Left ventricle myocardium inferior (tissue), 1 donor: ENCODE measurements at regions not wholly inside any gene's neighbourhood (a gene's known extent, or its start where the extent isn't known, plus 50 kb on each side); places are given as distances from the start of the nearest gene placed in this dataset.

Experiments used
- DNase-seq: peaks from one replicate; pipeline ENCODE4 v3.0.0-alpha.2; 2020
- H3K27ac ChIP-seq: fragments of 200-600 bp; replicated peaks from 2 replicates; pipeline ENCODE4 v1.8.0; 2021
- H3K27me3 ChIP-seq: fragments of 200-600 bp; 2 replicates; pipeline ENCODE4 v1.8.0; 2021; ENCODE audit warnings: low read depth
- H3K36me3 ChIP-seq: fragments of 200-600 bp; 2 replicates; pipeline ENCODE4 v1.8.0; 2021
- H3K4me1 ChIP-seq: fragments of 200-600 bp; 2 replicates; pipeline ENCODE4 v1.8.0; 2021
- H3K4me3 ChIP-seq: fragments of 200-600 bp; 2 replicates; pipeline ENCODE4 v1.8.0; 2021; ENCODE audit warnings: mild to moderate bottlenecking, moderate library complexity
- H3K9me3 ChIP-seq: fragments of 200-600 bp; replicated peaks from 2 replicates; pipeline ENCODE4 v1.8.0; 2021
- intact Hi-C: fragments of 100-400 bp; cut with micrococcal nuclease; formaldehyde crosslinking; loops from one replicate; pipeline ENCODE4 v1.11.0; 2022
- TF ChIP-seq, protein P1 (sequence below): fragments of 200-600 bp; IDR thresholded peaks from 2 replicates; pipeline ENCODE4 v1.8.0; 2021; ENCODE audit warnings: antibody characterized with exemption, mild to moderate bottlenecking, borderline replicate concordance
- donor health status: DM: no; HTN: yes; CAD: no; lungs with severe emphysema.

DNA sequence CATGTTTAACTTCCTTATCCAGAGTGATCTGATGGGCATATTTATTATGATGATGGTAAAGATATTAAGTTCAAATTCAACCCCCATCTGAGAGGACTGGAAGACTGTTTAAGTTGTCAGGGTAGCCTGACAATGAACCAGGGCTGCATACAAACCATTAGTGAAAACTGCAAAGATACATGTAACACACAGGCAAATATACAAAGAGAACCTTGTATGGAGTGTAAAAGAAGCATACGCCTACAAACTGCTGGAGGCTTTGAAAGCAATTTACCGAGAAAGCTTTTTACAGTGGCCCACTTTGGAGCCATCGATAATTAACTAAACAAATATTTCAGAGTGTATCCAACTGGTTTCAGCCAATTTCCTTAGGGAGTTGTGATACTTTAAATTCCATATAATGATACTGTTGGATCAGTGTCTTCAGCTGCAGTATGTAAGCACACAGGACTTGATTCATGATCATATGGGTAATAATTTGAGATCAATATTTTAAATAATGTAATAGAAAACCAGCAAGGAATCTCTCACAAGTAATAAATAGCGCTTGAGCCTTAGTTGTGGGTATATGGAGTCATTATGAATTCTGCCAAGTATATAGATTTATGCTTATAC lies 231.5 kb upstream of the SPRY2 start:
- Histone ChIP-seq H3K4me1 (peaks cover 23% of the 10 kb centered on the region), H3K27ac (no peak overlapping the region), H3K27me3 (no peaks in the 10 kb centered on the region), H3K4me3 (no peak overlapping the region), H3K9me3 (no peaks in the 10 kb centered on the region), H3K36me3 (no peaks in the 10 kb centered on the region)
- TF ChIP-seq, protein P1, sequence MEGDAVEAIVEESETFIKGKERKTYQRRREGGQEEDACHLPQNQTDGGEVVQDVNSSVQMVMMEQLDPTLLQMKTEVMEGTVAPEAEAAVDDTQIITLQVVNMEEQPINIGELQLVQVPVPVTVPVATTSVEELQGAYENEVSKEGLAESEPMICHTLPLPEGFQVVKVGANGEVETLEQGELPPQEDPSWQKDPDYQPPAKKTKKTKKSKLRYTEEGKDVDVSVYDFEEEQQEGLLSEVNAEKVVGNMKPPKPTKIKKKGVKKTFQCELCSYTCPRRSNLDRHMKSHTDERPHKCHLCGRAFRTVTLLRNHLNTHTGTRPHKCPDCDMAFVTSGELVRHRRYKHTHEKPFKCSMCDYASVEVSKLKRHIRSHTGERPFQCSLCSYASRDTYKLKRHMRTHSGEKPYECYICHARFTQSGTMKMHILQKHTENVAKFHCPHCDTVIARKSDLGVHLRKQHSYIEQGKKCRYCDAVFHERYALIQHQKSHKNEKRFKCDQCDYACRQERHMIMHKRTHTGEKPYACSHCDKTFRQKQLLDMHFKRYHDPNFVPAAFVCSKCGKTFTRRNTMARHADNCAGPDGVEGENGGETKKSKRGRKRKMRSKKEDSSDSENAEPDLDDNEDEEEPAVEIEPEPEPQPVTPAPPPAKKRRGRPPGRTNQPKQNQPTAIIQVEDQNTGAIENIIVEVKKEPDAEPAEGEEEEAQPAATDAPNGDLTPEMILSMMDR = no peak
- intact Hi-C loops = no loop called here
- DNase-seq = no peak

DNA sequence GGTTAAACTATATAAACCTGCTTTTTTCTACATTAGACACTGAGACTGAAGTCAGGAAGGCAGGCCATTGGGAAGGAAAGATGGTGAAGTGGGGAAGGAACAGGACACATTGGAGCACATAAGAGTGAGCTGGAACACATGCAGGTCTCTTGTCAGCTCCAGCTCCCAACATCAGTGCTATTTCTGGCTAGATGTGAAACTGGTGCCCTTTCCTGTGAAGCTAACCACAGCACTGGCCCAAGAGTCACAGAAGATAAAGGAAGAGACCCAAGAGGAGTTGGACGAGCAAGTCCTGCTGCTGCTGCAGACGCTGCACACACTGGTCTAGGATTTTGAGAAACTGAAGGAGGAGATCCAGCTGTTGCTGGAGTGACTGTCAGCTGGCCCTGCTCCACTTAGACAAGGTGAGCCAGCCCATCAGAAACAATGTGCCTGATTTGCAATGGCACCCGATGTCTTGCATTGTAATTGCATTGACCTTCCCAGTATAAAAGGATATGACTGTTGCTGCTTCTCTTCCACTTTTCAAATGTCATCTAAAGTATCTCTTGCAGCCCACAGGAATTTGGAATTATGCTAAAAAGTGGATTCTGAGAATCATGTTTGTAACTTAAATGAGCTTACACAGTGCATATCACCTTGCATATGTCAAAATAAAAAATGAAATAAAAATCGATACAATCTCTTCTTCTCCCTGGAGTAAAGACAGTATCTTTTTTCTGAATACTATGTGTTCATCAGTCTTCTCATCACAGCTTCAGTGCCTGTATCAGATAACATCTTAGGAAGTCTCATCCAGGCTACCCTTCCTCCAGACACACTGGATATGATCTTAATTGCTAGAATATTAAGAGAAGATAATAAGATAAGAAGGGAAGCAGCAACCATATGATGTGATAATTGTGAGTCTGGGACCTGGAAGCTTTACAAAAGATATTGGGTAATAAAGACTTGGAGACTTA lies 230.7 kb upstream of the SPRY2 start:
- Histone ChIP-seq H3K4me3 (no peak overlapping the region), H3K36me3 (no peaks in the 10 kb centered on the region), H3K9me3 (no peaks in the 10 kb centered on the region), H3K4me1 (peaks cover 23% of the 10 kb centered on the region), H3K27me3 (no peaks in the 10 kb centered on the region), H3K27ac (peak overlapping the region; percentile 33)
- TF ChIP-seq, protein P1 = no peak
- no peak for DNase-seq
- intact Hi-C loops = no loop called here

DNA sequence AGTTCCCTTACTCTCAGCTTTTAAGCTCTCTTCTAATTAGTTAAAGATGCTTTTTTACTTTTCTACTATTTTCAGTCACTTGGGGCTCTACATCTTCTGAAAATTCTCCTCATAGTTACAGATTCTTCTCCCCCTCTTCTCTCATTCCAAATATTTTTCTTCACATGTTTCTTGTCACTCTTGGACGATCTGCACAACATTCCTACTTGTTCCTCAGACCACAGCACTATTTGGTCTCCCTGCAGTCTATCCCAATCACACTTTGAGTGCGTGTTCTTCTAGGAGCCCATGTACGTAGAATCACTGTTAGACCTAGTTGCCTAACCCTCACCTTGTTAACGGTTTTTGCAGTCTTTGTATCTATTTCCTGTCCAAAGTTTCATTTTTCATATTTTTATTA lies 222.5 kb upstream of the SPRY2 start:
- Histone ChIP-seq H3K36me3 (no peaks in the 10 kb centered on the region), H3K27ac (peak overlapping the region; percentile 2), H3K27me3 (no peaks in the 10 kb centered on the region), H3K4me1 (peaks cover 9% of the 10 kb centered on the region), H3K9me3 (no peaks in the 10 kb centered on the region), H3K4me3 (no peak overlapping the region)
- no peak for DNase-seq
- TF ChIP-seq, protein P1 = no peak
- intact Hi-C loops = no loop called here

DNA sequence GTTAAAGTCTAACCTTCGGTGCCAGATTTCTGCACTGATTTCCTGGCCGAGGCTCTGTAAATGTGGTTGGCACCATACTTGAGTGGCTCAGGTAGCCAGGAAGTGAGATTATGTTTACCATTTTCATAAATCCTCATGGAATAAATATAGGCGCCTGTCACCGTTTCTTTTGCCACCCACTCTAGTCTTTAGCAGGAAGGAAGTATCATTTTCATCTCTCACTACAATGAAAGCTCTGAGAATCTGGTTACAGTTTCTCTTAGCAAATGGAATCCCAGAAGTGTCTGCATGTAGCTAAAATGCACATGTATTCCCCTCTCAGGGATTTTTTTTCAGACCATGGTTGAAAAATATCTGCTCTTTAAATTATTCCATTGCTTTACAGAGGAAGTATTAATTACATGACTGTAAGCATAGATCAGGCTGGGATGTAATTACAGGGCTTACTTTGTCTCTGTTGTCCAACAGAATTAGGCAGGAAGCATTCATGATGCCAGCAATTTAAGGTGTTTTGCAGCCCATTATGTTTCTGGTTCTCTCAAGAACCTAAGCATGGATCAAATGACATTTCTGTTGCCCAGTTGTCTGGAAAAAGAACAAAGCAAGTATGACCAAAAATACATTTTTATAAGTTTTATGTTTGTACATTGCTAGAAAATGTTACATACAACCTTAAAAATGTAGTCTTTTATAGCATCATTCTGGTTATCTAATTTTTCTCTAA lies 221.7 kb upstream of the SPRY2 start:
- no peaks in the 10 kb centered on the region for H3K27me3 ChIP-seq
- DNase-seq = no peak
- intact Hi-C loops = no loop called here
- no peak overlapping the region for H3K4me3 ChIP-seq
- H3K9me3 ChIP-seq = no peaks in the 10 kb centered on the region
- H3K27ac ChIP-seq = no peak overlapping the region
- H3K36me3 ChIP-seq = no peaks in the 10 kb centered on the region
- H3K4me1 ChIP-seq = peaks cover 9% of the 10 kb centered on the region
- TF ChIP-seq, protein P1 = no peak

DNA sequence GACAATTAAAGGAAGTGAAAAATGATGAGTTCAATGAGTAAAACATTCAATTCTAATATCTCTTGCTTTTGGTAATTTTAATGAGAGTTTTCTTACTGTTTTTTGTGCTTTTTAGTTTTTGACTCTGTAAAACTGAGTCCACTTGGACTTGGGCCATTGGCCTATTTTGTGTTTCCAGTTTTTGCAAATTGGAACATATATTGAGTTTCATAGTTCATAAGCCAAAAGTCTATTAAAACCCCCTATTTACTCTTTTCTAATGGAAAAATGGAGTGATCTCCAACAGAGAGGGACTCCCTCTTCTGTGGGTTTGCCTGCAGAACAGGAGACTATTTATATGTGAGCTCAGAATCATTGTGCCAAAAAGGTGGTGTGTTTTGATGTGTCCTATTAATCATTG lies 219.7 kb upstream of the SPRY2 start:
- no peak for DNase-seq
- no peaks in the 10 kb centered on the region for H3K36me3 ChIP-seq
- H3K9me3 ChIP-seq = no peaks in the 10 kb centered on the region
- no peaks in the 10 kb centered on the region for H3K27me3 ChIP-seq
- peaks cover 9% of the 10 kb centered on the region for H3K4me1 ChIP-seq
- TF ChIP-seq, protein P1 = no peak
- no peak overlapping the region for H3K27ac ChIP-seq
- intact Hi-C loops = no loop called here
- H3K4me3 ChIP-seq = no peak overlapping the region
